H9 (cell line): ENCODE measurements at regions not wholly inside any gene's neighbourhood (a gene's known extent, or its start where the extent isn't known, plus 50 kb on each side); places are given as distances from the start of the nearest gene placed in this dataset.

Source experiments
- DNase-seq: peaks from one replicate; pipeline ENCODE4 v3.0.0-alpha.2; 2017
- H2AFZ ChIP-seq: one replicate; pipeline ENCODE4 v1.6.1; 2013; ENCODE audit warnings: mild to moderate bottlenecking, low read length, control low read depth, moderate library complexity
- H2AK5ac ChIP-seq: 2 replicates; pipeline ENCODE4 v1.6.1; 2013; ENCODE audit warnings: low read length, control low read depth, mixed read lengths; ENCODE audit not compliant: insufficient read length
- H2BK120ac ChIP-seq: one replicate; pipeline ENCODE4 v1.6.1; 2013; ENCODE audit warnings: low read depth, mild to moderate bottlenecking, low read length, control low read depth, inconsistent platforms; ENCODE audit not compliant: poor library complexity, severe bottlenecking
- H2BK12ac ChIP-seq: 2 replicates; pipeline ENCODE4 v1.6.1; 2013; ENCODE audit warnings: low read length, control low read depth, mixed read lengths, low read depth; ENCODE audit not compliant: insufficient read length
- H2BK15ac ChIP-seq: 2 replicates; pipeline ENCODE4 v1.6.1; 2013; ENCODE audit warnings: low read depth, low read length, control low read depth
- H2BK20ac ChIP-seq: one replicate; pipeline ENCODE4 v1.6.1; 2013; ENCODE audit warnings: low read depth, mild to moderate bottlenecking, low read length, control low read depth, inconsistent platforms; ENCODE audit not compliant: poor library complexity, severe bottlenecking
- H2BK5ac ChIP-seq: 2 replicates; pipeline ENCODE4 v1.6.1; 2013; ENCODE audit warnings: low read length, control low read depth, mixed read lengths; ENCODE audit not compliant: insufficient read length
- H3K14ac ChIP-seq: 2 replicates; pipeline ENCODE4 v1.6.1; 2013; ENCODE audit warnings: low read length, control low read depth; ENCODE audit not compliant: insufficient read depth
- H3K18ac ChIP-seq: 2 replicates; pipeline ENCODE4 v1.6.1; 2013; ENCODE audit warnings: low read depth, mild to moderate bottlenecking, mixed read lengths, low read length, control low read depth; ENCODE audit not compliant: insufficient read length
- H3K23ac ChIP-seq: 2 replicates; pipeline ENCODE4 v1.6.1; 2013; ENCODE audit warnings: low read length, control low read depth, mixed read lengths, low read depth; ENCODE audit not compliant: insufficient read length
- H3K23me2 ChIP-seq: 2 replicates; pipeline ENCODE4 v1.6.1; 2013; ENCODE audit warnings: low read depth, mild to moderate bottlenecking, mixed read lengths, low read length, control low read depth; ENCODE audit not compliant: insufficient read length, poor library complexity, severe bottlenecking
- H3K27ac ChIP-seq: 2 replicates; pipeline ENCODE4 v1.5.1; 2013; ENCODE audit warnings: low read length, control low read depth, mixed read lengths, low read depth; ENCODE audit not compliant: insufficient read length
- H3K27me3 ChIP-seq: 2 replicates; pipeline ENCODE4 v1.6.1; 2013; ENCODE audit warnings: low read length, control low read depth, inconsistent platforms; ENCODE audit not compliant: insufficient read depth
- H3K4ac ChIP-seq: 2 replicates; pipeline ENCODE4 v1.6.1; 2013; ENCODE audit warnings: low read depth, mild to moderate bottlenecking, control low read depth, inconsistent platforms, low read length, moderate library complexity
- H3K4me1 ChIP-seq: 2 replicates; pipeline ENCODE4 v1.6.1; 2013; ENCODE audit warnings: low read length, control low read depth, inconsistent platforms; ENCODE audit not compliant: insufficient read depth
- H3K4me2 ChIP-seq: 2 replicates; pipeline ENCODE4 v1.6.1; 2013; ENCODE audit warnings: low read length, control low read depth, mixed read lengths; ENCODE audit not compliant: insufficient read length, insufficient read depth
- H3K56ac ChIP-seq: 2 replicates; pipeline ENCODE4 v1.6.1; 2013; ENCODE audit warnings: low read depth, mild to moderate bottlenecking, mixed read lengths, low read length, control low read depth; ENCODE audit not compliant: insufficient read length
- H3K79me1 ChIP-seq: 2 replicates; pipeline ENCODE4 v1.6.1; 2013; ENCODE audit warnings: low read depth, mild to moderate bottlenecking, moderate library complexity, low read length, control low read depth, inconsistent platforms; ENCODE audit not compliant: insufficient read depth, poor library complexity, severe bottlenecking
- H3K79me2 ChIP-seq: 2 replicates; pipeline ENCODE4 v1.6.1; 2013; ENCODE audit warnings: low read length, control low read depth, inconsistent platforms; ENCODE audit not compliant: insufficient read depth
- H3K9ac ChIP-seq: 2 replicates; pipeline ENCODE4 v1.6.1; 2013; ENCODE audit warnings: low read length, control low read depth, mixed read lengths; ENCODE audit not compliant: insufficient read length; ENCODE audit errors: extremely low read depth
- H3K9me3 ChIP-seq: one replicate; pipeline ENCODE4 v1.6.1; 2013; ENCODE audit warnings: low read depth, low read length, inconsistent platforms; ENCODE audit not compliant: control insufficient read depth
- H3T11ph ChIP-seq: one replicate; pipeline ENCODE4 v1.6.1; 2013; ENCODE audit warnings: mild to moderate bottlenecking, low read length, control low read depth, inconsistent platforms
- H4K20me1 ChIP-seq: one replicate; pipeline ENCODE4 v1.6.1; 2013; ENCODE audit not compliant: control insufficient read depth, insufficient read length, insufficient read depth
- H4K5ac ChIP-seq: 2 replicates; pipeline ENCODE4 v1.6.1; 2013; ENCODE audit warnings: low read depth, mild to moderate bottlenecking, mixed read lengths, low read length, control low read depth; ENCODE audit not compliant: insufficient read length
- H4K8ac ChIP-seq: replicated peaks from 2 replicates; pipeline ENCODE4 v1.6.1; 2013; ENCODE audit warnings: low read length, control low read depth, mixed read lengths, low read depth; ENCODE audit not compliant: insufficient read length
- H4K91ac ChIP-seq: 2 replicates; pipeline ENCODE4 v1.6.1; 2013; ENCODE audit warnings: low read depth, mild to moderate bottlenecking, moderate library complexity, mixed read lengths, low read length, control low read depth; ENCODE audit not compliant: insufficient read length
- H3K27ac Mint-ChIP-seq, 3 experiments: 2 replicates in 2 of 3; 3 replicates in 1 of 3; pipeline ENCODE4 v1.8.0; 2020 to 2021; ENCODE audit warnings: mixed read lengths in 3 of 3, mild to moderate bottlenecking in 1 of 3, moderate library complexity in 1 of 3
- H3K27me3 Mint-ChIP-seq: 2 replicates; pipeline ENCODE4 v1.8.0; 2021; ENCODE audit warnings: low read depth, mild to moderate bottlenecking, moderate library complexity, mixed read lengths
- H3K36me3 Mint-ChIP-seq, 3 experiments: 2 replicates in 2 of 3; 3 replicates in 1 of 3; pipeline ENCODE4 v1.8.0; 2020 to 2021; ENCODE audit warnings: low read depth in 3 of 3, mixed read lengths in 3 of 3; ENCODE audit not compliant: insufficient read depth in 1 of 3
- H3K4me1 Mint-ChIP-seq, 2 experiments: 2 replicates each; pipeline ENCODE4 v1.8.0; 2020; ENCODE audit warnings: mixed read lengths in 2 of 2
- H3K4me3 Mint-ChIP-seq, 2 experiments: 2 replicates in 1 of 2; 3 replicates in 1 of 2; pipeline ENCODE4 v1.8.0; 2020 to 2021; ENCODE audit warnings: mild to moderate bottlenecking in 2 of 2, mixed read lengths in 2 of 2, moderate library complexity in 1 of 2
- H3K9me3 Mint-ChIP-seq, 2 experiments: 2 replicates in 1 of 2; 3 replicates in 1 of 2; pipeline ENCODE4 v1.8.0; 2020; ENCODE audit warnings: mild to moderate bottlenecking in 2 of 2, mixed read lengths in 2 of 2, moderate library complexity in 1 of 2
- CTCF ChIP-seq: fragments of 200-600 bp; sonication (generic); conservative IDR thresholded peaks from 3 replicates; pipeline ENCODE4 v1.8.0; 2021; ENCODE audit warnings: antibody characterized with exemption, mild to moderate bottlenecking
- WGBS: extraction: QIAGEN DNeasy Blood & Tissue Kit; methylation state at CpG from one replicate; pipeline ENCODE4 v1.1.7; 2013; ENCODE audit warnings: missing lambda C conversion rate, low lambda C conversion rate, mixed read lengths; ENCODE audit not compliant: insufficient read length; ENCODE audit errors: extremely low coverage; 5-methylcytosine and 5-hydroxymethylcytosine counted together

- H3K23ac ChIP-seq, result no peak overlapping the region
- no peak overlapping the region for H2BK12ac ChIP-seq
- H3K27ac ChIP-seq, result no peak overlapping the region
- H3K27ac Mint-ChIP-seq, result no peak overlapping the region
- no peaks in the 10 kb centered on the region for H4K20me1 ChIP-seq
- H3K9me3 Mint-ChIP-seq, result no peaks in the 10 kb centered on the region
- no peaks in the 10 kb centered on the region for H3K36me3 Mint-ChIP-seq
- H2BK15ac ChIP-seq, result no peak overlapping the region
- H3K27me3 ChIP-seq, result no peaks in the 10 kb centered on the region
- H2BK120ac ChIP-seq, result no peak overlapping the region
- no peak overlapping the region for H3K4ac ChIP-seq
- no peaks in the 10 kb centered on the region for H3K9me3 ChIP-seq
- no peak overlapping the region for H4K5ac ChIP-seq
- H3K4me2 ChIP-seq, result no peak overlapping the region
- H4K8ac ChIP-seq, result no peak overlapping the region
- no peak overlapping the region for H3K18ac ChIP-seq
- no peak for TF ChIP-seq CTCF
- no peak overlapping the region for H3K4me3 Mint-ChIP-seq
- no peaks in the 10 kb centered on the region; the same call in 1 of the 2 replicates for H3K27me3 Mint-ChIP-seq
- no peak overlapping the region for H3T11ph ChIP-seq
- no peak overlapping the region for H2BK20ac ChIP-seq
- H3K14ac ChIP-seq, result no peak overlapping the region
- no peaks in the 10 kb centered on the region for H3K23me2 ChIP-seq
- H3K56ac ChIP-seq, result no peak overlapping the region
- H3K79me2 ChIP-seq, result no peaks in the 10 kb centered on the region
- H3K4me1 ChIP-seq, result no peaks in the 10 kb centered on the region; the same call in 1 of the 2 replicates
- no peaks in the 10 kb centered on the region for H3K79me1 ChIP-seq
- H4K91ac ChIP-seq, result no peak overlapping the region
- no peak overlapping the region for H3K9ac ChIP-seq
- H2AFZ ChIP-seq, result no peak overlapping the region
- no CpG with 5 or more reads among the region's 1 CpG for whole genome bisulfite sequencing
- no peak overlapping the region for H2BK5ac ChIP-seq
- no peak for DNase-seq
- peaks cover 11 to 15% of the 10 kb centered on the region in 2 experiments for H3K4me1 Mint-ChIP-seq
- H2AK5ac ChIP-seq, result no peak overlapping the region
Observed at GRCh38 chr5:61965069-61965468, 340.9 kb upstream of the KIF2A start.
